HUES64 (cell line): ENCODE measurements at regions not wholly inside any gene's neighbourhood (a gene's known extent, or its start where the extent isn't known, plus 50 kb on each side); places are given as distances from the start of the nearest gene placed in this dataset.

Experiments used
- H3K27ac ChIP-seq: 2 replicates; pipeline ENCODE4 v1.7.0; 2013; ENCODE audit warnings: low read depth, low read length, inconsistent platforms
- H3K27me3 ChIP-seq: 2 replicates; pipeline ENCODE4 v1.6.1; 2013; ENCODE audit warnings: mild to moderate bottlenecking, low read length; ENCODE audit not compliant: insufficient read depth
- H3K36me3 ChIP-seq: 2 replicates; pipeline ENCODE4 v1.6.1; 2013; ENCODE audit warnings: mild to moderate bottlenecking, low read length; ENCODE audit not compliant: insufficient read depth
- H3K4me1 ChIP-seq: 2 replicates; pipeline ENCODE4 v1.6.1; 2013; ENCODE audit warnings: mild to moderate bottlenecking, low read length, moderate library complexity; ENCODE audit not compliant: insufficient read depth
- H3K4me3 ChIP-seq: 2 replicates; pipeline ENCODE4 v1.5.1; 2013; ENCODE audit warnings: mild to moderate bottlenecking, low read length, moderate library complexity
- H3K9ac ChIP-seq: 2 replicates; pipeline ENCODE4 v1.6.1; 2013; ENCODE audit warnings: mild to moderate bottlenecking, low read depth, low read length
- H3K9me3 ChIP-seq: 2 replicates; pipeline ENCODE4 v1.6.1; 2013; ENCODE audit warnings: low read depth, low read length; ENCODE audit not compliant: insufficient read depth
- WGBS: fragments of 150-250, 120-280 bp; methylation state at CpG from one replicate; pipeline ENCODE4 v1.1.7; 2013; ENCODE audit warnings: missing lambda C conversion rate; 5-methylcytosine and 5-hydroxymethylcytosine counted together

GRCh38 chr14:104431351-104431928, 148.1 kb upstream of the C14orf180 start:
- Histone ChIP-seq H3K4me1 (no peaks in the 10 kb centered on the region), H3K9me3 (no peaks in the 10 kb centered on the region), H3K27ac (no peak overlapping the region), H3K9ac (no peak overlapping the region), H3K36me3 (no peaks in the 10 kb centered on the region), H3K27me3 (no peaks in the 10 kb centered on the region), H3K4me3 (no peak overlapping the region)
- WGBS, result 94% methylated on average over 15 of the region's 15 CpGs

- no peak overlapping the region for H3K9ac ChIP-seq
- no peaks in the 10 kb centered on the region for H3K4me1 ChIP-seq
- WGBS, result 86% methylated on average over 11 of the region's 11 CpGs
- H3K4me3 ChIP-seq, result no peak overlapping the region
- H3K27ac ChIP-seq, result no peak overlapping the region
- no peaks in the 10 kb centered on the region for H3K36me3 ChIP-seq
- H3K27me3 ChIP-seq, result no peaks in the 10 kb centered on the region
- H3K9me3 ChIP-seq, result no peaks in the 10 kb centered on the region
These were observed 147.5 kb upstream of the C14orf180 start for GRCh38 chr14:104431929-104432541.

DNA sequence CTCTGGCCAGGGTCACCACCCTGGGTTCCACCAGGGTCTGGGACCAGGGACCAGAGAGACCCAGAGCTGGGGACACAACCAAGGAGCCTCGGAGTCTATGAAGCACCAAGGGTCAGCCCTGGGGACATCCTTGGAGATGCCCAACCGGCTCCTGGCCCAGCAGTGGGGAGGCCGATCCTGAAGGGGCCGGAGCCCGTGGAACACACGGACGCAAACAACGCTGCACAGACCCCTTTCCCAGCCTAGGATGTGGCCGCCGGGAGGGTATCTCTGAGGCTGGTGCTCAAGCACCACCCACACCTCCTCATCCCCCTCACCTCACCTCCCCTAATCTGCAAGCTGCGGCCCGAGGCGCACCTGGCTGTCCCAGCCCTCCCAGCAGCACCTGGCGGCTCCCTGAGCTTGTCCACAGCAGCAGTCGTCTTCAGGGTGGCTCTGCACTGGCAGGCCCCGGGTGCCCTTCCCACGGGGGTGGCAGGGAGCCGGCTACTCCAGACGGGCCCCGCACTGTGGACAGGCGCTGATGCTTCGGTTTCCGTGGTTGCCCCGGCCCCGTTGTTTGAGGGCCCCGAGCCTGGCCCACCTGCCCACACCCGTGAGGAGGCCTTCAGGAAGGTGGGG, 146.8 kb upstream of the C14orf180 start:
- Histone ChIP-seq H3K9ac (no peak overlapping the region), H3K27ac (no peak overlapping the region), H3K4me3 (no peak overlapping the region), H3K36me3 (no peaks in the 10 kb centered on the region), H3K4me1 (peaks cover 4% of the 10 kb centered on the region; the same call in 1 of the 2 replicates), H3K27me3 (no peaks in the 10 kb centered on the region), H3K9me3 (no peaks in the 10 kb centered on the region)
- 93% methylated on average over 27 of the region's 27 CpGs for WGBS

GRCh38 chr14:104433401-104434213, 146.0 kb upstream of the C14orf180 start:
- Histone ChIP-seq H3K27me3 (no peaks in the 10 kb centered on the region), H3K9ac (no peak overlapping the region), H3K36me3 (no peaks in the 10 kb centered on the region), H3K9me3 (no peaks in the 10 kb centered on the region), H3K27ac (no peak overlapping the region), H3K4me3 (no peak overlapping the region), H3K4me1 (peaks cover 4% of the 10 kb centered on the region; the same call in 1 of the 2 replicates)
- 91% methylated on average over 29 of the region's 29 CpGs for WGBS

DNA sequence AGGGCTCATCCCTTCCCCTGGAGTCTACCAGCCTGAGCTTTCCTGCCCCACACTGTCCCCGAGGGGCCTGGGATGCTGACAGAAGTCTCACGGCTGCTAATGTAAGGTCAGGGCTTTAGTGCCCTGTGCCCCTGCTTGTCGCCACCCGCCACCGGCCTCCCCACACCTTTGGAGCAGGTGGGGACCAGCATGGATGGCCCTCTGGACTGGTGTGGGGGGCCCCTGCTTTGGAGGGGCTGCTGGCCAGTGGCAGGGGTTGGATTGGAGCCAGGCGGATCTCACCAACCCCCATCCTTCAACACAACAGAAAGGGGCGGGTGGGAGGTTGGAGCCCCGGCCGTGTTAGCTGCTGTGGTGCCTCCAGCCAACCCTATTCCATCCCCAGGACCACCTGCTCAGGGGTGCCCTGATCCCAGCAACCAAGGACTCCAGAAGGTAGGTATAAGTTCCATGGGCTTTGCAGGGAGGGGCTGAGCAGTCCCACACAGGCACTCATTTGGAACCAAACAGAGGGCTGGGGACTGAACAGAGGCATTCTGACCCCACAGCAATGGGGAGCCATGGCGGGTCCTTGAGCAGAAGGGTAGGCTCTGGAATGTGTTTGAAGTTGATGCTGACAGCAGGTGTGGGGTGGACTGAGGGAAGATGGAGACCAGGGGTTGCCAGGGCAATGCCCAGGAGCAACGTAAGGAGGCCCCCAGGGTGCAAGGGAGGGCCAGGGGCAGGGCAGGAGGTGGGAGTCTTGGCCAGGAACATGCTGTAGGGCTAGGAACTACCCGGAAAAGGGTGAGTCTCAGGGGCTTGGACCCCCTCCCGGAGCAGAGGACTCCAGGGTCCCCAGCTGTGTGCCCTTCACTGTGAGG, 145.1 kb upstream of the C14orf180 start:
- Histone ChIP-seq H3K27ac (no peak overlapping the region), H3K4me3 (no peak overlapping the region), H3K9me3 (no peaks in the 10 kb centered on the region), H3K27me3 (no peaks in the 10 kb centered on the region), H3K9ac (no peak overlapping the region), H3K36me3 (no peaks in the 10 kb centered on the region), H3K4me1 (peaks cover 4% of the 10 kb centered on the region; the same call in 1 of the 2 replicates)
- WGBS, result 86% methylated on average over 12 of the region's 13 CpGs

DNA sequence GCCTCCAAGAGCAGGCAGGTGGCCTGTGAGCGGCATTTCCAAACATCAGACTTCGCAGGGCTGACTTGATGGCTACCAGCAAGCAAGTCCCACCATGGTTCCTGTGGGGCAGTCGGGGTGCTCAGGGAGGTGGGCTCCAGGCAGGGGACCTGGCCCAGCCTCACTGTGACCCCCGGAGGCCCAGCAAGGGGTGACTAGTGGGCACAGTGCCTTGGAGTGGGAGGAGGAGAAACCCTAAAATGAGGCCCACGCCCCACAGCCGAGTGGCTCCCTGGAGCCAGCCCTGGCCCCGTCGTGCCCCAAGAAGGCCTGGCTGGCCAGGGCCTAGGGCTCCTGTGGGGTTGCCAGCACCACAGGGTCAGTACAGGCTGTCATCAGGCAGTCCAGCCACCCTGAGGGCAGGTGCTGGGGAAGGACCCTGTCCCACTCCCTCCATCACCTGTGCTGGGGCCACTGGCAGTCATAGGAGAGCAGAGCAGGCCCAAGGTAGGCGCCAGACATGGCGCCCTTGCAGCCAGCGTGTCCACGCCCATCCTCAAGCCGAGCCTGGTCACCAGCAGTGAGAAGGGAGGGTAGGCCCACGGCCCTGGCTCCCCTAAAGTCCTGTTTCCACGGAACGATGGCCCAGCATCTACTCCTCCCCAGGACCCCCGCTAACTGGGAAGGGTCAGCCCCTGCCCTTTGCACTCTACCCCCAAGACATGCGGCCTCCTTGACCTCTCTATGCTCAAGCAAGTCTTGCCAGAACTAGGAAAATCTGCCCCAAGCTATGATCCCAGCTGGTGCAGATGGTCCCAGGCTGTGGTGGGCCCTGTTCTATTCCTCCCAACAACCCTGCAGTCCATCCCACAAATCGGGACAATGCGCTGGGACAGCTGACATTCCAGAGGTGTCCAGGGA, 144.2 kb upstream of the C14orf180 start:
- Histone ChIP-seq H3K27ac (no peak overlapping the region), H3K9ac (no peak overlapping the region), H3K4me1 (peaks cover 4% of the 10 kb centered on the region; the same call in 1 of the 2 replicates), H3K36me3 (no peaks in the 10 kb centered on the region), H3K9me3 (no peaks in the 10 kb centered on the region), H3K27me3 (no peaks in the 10 kb centered on the region), H3K4me3 (no peak overlapping the region)
- 94% methylated on average over 20 of the region's 20 CpGs for WGBS

- Histone ChIP-seq H3K9ac (no peak overlapping the region), H3K9me3 (no peaks in the 10 kb centered on the region), H3K4me1 (peaks cover 4% of the 10 kb centered on the region; the same call in 1 of the 2 replicates), H3K27me3 (no peaks in the 10 kb centered on the region), H3K36me3 (no peaks in the 10 kb centered on the region), H3K27ac (no peak overlapping the region), H3K4me3 (no peak overlapping the region)
- 64% methylated on average over 20 of the region's 20 CpGs for WGBS
These were observed 143.4 kb upstream of the C14orf180 start for GRCh38 chr14:104436047-104436591.

DNA sequence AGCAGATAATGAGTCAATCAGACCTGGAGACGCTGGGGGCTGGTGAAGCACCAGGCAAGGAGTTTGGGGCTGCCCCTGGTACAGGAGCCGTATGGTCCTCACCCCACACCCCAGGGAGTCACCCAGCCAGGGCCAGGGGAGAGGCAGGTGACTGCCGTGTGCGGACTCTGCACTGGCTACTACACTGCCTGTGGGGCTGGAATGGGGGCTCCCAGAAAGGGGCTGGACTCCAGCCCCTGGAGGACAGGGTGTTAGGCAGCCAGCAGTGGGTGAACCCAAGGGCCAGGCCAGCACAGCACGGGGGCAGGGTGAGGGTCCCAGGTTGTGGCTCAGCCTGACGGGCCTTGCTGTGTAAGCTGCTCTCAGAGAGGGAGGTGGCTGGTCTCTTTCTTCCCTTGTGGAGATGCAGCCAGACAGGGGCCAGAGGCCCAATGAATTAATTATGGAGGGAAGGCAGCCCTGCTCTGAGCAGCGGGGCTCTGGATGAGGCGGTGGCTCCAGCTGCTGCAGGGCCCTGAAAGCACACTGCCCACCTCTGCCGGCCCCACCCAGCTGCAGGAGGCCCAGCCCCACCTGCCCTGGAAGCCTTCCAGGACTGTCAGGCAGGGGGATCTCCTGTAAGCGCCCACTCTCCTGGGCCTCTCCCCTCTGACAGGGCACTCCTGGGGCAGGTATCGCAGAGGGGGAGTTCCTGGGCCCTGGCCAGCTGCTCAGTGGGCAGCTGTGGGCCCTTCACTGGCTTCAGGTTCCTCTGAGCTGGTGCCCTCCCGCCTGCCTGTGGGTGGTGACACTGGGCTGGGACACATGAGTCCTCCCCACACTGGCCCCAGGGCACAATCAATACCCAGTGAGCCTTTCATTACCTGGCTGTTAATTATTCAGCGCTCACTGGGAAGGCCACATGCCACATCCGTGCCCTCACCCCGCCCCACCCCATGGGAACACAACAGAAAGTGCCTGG, 142.5 kb upstream of the C14orf180 start:
- H3K9me3 ChIP-seq, result no peaks in the 10 kb centered on the region
- H3K27me3 ChIP-seq, result no peaks in the 10 kb centered on the region
- no peak overlapping the region for H3K4me3 ChIP-seq
- 80% methylated on average over 15 of the region's 15 CpGs for WGBS
- peaks cover 4% of the 10 kb centered on the region; the same call in 1 of the 2 replicates for H3K4me1 ChIP-seq
- H3K36me3 ChIP-seq, result no peaks in the 10 kb centered on the region
- H3K27ac ChIP-seq, result no peak overlapping the region
- H3K9ac ChIP-seq, result no peak overlapping the region

- WGBS, result 81% methylated on average over 6 of the region's 6 CpGs
- Histone ChIP-seq H3K27ac (no peak overlapping the region), H3K9me3 (no peaks in the 10 kb centered on the region), H3K9ac (no peak overlapping the region), H3K36me3 (no peaks in the 10 kb centered on the region), H3K4me3 (no peak overlapping the region), H3K27me3 (no peaks in the 10 kb centered on the region), H3K4me1 (peaks cover 4% of the 10 kb centered on the region; the same call in 1 of the 2 replicates)
These were observed 141.9 kb upstream of the C14orf180 start for GRCh38 chr14:104437703-104438102.
